ENCODE measurements at regions not wholly inside any gene's neighbourhood (a gene's known extent, or its start where the extent isn't known, plus 50 kb on each side); places are given as distances from the start of the nearest gene placed in this dataset.

DNA sequence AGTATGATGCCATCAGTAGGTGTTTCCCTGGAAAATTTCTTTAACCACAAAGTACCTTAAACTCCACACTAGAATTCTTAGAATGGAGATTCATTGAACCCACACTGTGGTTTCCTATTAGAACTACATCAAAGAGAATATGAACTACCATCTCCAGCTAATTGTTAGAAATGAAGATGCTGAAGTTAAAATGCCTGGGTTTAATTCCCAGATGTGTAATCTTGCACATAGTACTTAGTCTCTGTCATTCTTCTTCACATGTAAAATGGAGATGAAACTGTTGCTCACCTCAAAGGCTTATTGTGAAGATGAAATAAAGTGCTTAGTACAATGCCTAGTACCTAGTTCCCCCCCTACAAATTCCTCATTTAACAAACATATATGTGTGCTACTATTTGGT is 303.3 kb upstream of the CCNG1 start:
- no peak for TF ChIP-seq BHLHE40 (IDR thresholded peaks at IDR 0.05; ENCODE audit: borderline replicate concordance)
- no peak for TF ChIP-seq FOXM1 (IDR thresholded peaks at IDR 0.05; ENCODE audit: borderline replicate concordance)
- no peak for TF ChIP-seq TARDBP (IDR thresholded peaks at IDR 0.05)
- TF ChIP-seq ARNT (IDR thresholded peaks at IDR 0.05) = no peak

Data from HEK293T (cell line).